Right ventricle myocardium superior (tissue), 1 donor: ENCODE measurements at regions not wholly inside any gene's neighbourhood (a gene's known extent, or its start where the extent isn't known, plus 50 kb on each side); places are given as distances from the start of the nearest gene placed in this dataset.
"Not testable (repeated sequence)": the region's sequence is repeated elsewhere in the genome, so short reads cannot be mapped to it uniquely, and the experiment has no call there.

Experiments
- ATAC-seq: fragments of 200-7000 bp; cut with Tn5 transposase; one replicate; pipeline ENCODE4 v1.9.1; 2020; ENCODE audit warnings: mild to moderate bottlenecking; ENCODE audit not compliant: poor library complexity
- DNase-seq: peaks from one replicate; pipeline ENCODE4 v3.0.0-alpha.2; 2020
- intact Hi-C: fragments of 100-400 bp; cut with DNase I; formaldehyde crosslinking; loops from one replicate; pipeline ENCODE4 v1.11.2; 2022
- donor health status: DM: no; HTN: yes; CAD: no; lungs with severe emphysema.

- ATAC-seq, result no peak
- intact Hi-C loops, result no loop called here
- no peak for DNase-seq
These were observed 241.9 kb upstream of the MOCS1 start for GRCh38 chr6:40176152-40176551.

DNA sequence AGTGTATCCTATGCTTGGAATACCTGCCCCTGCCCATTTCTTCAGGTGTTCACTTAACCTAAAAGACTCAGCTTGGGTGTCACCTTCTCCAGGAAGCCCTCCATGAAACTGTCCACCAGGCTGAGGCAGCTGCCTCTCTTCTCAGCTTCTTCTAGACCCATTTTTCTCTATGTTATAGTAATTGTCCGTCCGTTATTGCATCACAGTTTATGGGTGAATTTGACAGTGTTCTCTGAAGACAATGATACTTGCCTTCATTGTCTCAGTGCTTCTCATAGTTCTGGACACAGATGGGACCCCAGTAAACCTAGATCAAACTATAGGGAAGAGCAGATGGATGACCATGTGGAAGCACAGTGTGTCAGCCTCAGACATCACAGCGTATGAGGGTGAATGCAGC, 238.0 kb upstream of the MOCS1 start:
- intact Hi-C loops, result no loop called here
- no peak for DNase-seq
- ATAC-seq, result no peak

DNA sequence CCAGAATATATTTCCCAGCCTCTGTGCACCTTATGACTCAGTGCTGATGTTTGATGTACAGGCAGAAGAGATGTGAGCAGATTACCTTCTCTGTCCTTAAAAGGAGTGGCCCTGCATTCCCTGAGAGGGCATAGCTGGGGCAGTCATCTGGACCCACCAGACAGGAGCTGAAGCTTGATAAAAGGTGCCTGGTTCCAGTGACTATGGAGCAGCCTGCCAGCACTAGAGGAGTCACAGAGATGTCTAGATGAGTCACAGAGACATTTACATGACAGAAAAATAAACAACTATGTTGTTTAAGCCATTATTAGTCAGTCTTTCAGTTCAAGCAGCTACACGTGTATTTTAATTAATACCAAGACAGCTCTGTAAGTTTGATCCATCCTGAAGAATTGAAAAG, 237.1 kb upstream of the MOCS1 start:
- DNase-seq (no peak), ATAC-seq (no peak)
- intact Hi-C loops, result no loop called here

- ATAC-seq (no peak), DNase-seq (no peak)
- intact Hi-C loops, result no loop called here
These were observed 236.6 kb upstream of the MOCS1 start for GRCh38 chr6:40170856-40171255.

DNA sequence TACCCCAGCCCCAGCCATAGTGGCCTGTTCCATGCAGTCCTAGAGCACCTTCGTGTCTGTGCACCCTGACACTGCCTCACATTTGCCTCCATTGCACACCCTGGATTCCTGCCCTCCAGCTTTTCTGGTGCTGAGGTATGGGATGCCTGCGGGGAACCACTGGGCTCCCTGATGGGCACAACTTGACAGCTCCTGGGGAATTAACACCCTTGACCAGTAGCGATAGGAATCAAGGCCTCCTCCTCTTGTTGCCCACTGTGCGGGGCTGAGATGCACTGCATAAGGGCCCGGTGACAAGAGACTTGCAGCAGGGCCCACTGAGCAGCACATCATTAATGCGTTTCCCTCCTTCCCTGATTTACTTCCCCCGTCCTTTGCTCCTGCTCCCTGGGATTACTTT, 235.6 kb upstream of the MOCS1 start:
- no peak for DNase-seq
- intact Hi-C loops, result no loop called here
- ATAC-seq, result no peak

GRCh38 chr6:40166963-40167362, 232.7 kb upstream of the MOCS1 start:
- no peak for DNase-seq
- no peak for ATAC-seq
- intact Hi-C loops, result no loop called here

DNA sequence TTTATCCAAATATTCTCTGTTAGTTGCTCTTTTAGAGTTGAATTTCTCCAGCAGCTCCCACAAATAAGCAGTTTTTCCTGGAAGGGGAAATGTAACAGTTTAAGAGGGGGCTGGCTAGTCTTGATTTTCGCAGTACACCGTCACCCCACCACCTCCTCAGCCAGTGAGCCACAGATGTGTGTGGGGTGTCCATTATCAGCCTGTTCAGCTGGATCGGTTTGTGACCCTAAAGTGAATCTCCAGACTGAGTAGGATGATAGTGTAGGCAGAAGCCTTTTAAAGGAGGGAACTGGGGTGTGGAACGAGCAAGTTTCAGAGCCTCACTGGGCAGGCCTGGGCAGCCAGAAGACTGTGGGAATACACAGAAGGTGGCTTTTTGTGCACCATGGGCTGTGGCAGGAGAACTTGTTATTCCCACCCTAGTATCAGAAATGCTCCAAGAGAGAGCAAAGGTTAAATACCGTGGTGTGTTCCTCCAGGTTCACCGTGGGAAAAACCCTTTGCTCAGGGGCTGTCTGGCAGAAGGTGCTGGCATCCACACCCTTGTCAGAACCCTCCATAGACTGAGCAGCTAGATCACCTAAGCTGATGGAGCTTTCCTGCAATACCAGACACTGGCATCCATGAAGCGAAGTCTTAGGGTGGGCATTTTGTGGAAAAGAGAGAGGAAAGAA, 230.9 kb upstream of the MOCS1 start:
- intact Hi-C loops, result no loop called here
- no peak for ATAC-seq
- no peak for DNase-seq

DNA sequence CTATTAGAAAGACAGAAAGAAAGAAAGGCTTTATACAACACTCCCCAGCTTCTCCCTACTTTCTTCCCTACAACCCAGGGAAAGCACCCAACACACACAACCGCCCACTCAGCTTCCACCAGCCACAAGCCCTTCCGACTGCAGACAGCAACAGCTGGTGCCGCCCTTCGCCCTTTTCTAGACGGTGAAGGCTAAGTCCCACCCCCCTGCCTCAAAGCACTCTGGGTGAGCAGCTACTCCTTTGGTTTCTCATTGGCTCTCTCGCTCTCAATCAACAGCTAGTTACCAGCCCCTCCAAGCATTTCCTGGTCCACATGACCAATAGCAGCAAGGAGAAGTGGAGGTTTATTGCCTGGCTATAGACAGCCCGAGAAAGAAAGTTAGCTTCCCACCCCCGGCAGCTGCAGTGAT, 230.1 kb upstream of the MOCS1 start:
- intact Hi-C loops, result no loop called here
- DNase-seq (no peak), ATAC-seq (no peak)

DNA sequence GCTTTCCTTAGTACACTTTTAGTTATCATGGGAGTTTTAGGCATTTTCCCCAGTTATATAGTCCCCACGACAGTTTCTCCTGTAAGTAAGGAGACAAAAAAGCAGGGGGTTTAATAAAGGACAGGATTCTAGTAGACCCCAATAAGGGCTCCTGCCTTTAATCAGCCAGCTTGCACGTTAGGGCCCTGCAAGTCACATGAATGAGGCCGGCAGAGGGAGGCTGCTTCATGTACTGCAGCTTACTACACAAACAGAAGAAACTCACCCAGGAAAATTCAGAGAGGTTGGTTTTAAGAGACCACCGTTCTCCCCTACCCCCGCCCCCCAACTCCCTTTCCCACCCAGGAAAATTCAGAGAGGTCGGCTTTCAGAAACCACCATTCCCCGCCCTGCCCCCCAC, 229.7 kb upstream of the MOCS1 start:
- intact Hi-C loops, result no loop called here
- DNase-seq, result no peak
- no peak for ATAC-seq

DNA sequence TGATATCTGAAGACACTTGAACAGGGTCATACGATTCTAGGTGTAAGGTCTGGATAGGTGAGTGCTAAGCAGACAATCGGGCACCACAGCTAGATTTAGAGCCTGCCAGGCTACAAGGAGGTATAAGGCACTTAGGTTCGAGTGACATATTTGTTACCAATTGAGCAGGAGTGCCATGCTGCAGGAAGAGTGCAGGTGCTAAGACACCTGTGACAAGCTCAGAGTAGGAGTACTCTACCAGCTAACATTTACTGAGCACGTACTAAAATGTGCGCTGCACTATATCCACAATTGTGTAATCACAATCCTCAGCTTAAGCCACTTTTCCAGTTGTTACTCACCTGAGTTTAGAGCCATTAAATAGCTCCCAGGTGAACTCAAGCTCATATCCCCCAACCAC, 227.8 kb upstream of the MOCS1 start:
- intact Hi-C loops, result no loop called here
- DNase-seq (no peak), ATAC-seq (no peak)

DNA sequence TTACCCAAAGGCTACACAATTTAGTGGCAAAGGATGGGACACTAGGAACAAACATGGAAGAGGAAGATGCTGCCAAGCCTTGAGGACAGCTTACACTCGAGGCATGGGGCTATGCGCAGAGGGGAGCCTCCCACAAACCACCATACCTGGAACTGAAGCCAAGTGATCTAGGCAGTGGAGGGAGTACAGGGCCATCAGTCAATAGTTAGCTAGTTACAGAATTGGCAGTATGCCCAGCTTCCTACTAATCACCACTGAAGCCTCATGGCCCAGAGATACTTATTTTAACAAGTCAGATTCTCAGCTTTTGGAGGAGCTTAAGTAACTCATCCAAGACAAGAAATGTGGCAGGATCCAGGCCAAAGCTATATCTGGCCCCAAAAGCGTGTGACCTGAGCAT, 226.6 kb upstream of the MOCS1 start:
- DNase-seq, result no peak
- no peak for ATAC-seq
- intact Hi-C loops, result no loop called here

DNA sequence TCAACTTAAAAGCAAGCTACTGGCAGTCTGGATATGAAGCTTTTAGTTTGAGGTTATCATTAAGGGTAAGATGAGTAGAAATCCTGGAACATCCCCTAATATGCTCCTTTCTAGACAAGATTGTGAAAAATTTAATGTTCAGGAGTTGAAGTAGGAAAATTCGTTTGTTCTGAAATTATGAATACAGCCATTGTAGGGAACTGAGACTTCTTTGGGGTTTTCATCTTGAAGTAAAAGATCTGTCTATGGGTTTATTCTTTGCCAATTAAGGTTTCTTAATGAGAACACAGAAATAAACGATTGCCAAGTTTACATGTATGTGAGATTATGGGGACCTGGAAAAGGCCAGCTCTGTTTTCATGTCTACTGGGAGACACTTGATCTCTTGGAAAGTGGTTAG, 225.6 kb upstream of the MOCS1 start:
- DNase-seq (no peak), ATAC-seq (no peak)
- intact Hi-C loops, result no loop called here

GRCh38 chr6:40152701-40153436, 218.6 kb upstream of the MOCS1 start:
- DNase-seq (no peak), ATAC-seq (no peak)
- intact Hi-C loops, result no loop called here

DNA sequence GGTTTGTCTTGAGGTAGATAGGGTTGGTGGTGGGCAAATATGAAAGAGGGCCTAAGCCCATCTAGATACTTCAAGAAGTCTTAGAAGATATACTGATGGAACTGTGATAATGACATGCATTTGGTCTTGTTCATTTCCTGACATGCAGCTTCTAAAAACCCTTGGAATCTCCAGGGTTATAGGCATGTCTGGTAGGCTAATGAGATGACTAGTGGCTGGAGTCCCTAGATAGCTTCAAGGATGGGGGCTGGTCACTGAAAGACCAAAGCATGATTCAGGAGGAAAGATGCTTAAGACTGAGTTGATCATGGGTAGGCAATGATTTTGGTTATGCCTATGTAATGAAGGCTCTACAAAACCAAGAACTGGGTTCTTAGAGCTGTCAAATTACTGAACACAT, 217.9 kb upstream of the MOCS1 start:
- no peak for DNase-seq
- intact Hi-C loops, result no loop called here
- ATAC-seq, result no peak

DNA sequence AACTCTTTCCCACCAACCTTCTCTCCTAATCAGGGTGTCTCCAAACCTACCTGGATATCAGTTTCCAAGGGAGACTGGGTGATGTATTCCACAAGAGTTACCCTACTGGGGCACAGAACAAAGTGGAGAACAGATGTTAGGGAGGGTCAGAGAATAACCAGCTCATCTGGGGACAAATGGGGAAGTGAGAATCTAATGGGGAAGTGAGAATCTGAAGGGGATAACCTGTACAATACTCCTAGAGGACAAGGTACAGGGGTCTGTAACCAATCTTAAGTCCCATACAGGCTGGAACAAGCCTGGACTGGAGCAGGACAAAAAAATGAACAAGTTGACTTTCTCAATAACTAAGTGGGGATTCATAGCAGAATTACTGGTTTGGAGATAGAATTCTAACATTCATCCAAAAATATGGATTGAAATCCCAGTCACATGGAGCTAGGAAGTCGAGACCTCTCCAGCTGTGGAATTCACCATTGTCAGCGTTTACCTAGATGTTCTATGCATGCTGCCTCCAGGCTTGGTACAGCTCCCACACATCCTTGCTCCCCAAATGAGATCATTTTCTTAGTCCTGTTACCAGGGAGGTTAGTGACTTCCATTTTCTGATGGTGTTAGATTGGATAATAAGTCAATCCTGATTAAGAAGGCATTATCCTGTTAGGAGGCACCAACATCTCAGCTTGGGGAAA, 214.8 kb upstream of the MOCS1 start:
- DNase-seq, result no peak
- intact Hi-C loops, result no loop called here
- no peak for ATAC-seq

- intact Hi-C loops, result no loop called here
- ATAC-seq (no peak), DNase-seq (no peak)
These were observed 212.6 kb upstream of the MOCS1 start for GRCh38 chr6:40146902-40147301.

- intact Hi-C loops, result no loop called here
- ATAC-seq (no peak), DNase-seq (no peak)
These were observed 205.2 kb upstream of the MOCS1 start for GRCh38 chr6:40139447-40139846.

DNA sequence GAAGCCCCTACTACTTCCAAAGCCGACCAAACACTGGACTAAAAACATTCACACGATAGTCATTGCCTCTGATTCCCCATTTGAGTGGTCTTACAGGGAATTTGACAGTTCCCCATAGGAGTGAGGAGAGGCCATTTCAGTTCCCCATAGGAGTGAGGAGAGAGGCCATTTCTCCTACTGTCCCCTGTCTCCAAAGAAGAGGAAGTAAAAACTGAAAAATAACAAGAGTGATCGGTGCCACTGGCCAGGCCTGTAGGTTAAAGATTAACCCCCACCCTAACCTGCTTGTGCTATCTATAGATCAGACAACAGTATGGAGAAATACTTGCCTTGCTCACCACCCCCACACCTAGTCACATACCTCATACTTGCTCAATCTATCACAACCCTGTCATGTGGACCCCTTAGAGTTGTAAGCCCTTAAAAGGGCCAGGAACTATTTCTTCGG, 204.0 kb upstream of the MOCS1 start:
- intact Hi-C loops, result no loop called here
- DNase-seq (no peak), ATAC-seq (no peak)

DNA sequence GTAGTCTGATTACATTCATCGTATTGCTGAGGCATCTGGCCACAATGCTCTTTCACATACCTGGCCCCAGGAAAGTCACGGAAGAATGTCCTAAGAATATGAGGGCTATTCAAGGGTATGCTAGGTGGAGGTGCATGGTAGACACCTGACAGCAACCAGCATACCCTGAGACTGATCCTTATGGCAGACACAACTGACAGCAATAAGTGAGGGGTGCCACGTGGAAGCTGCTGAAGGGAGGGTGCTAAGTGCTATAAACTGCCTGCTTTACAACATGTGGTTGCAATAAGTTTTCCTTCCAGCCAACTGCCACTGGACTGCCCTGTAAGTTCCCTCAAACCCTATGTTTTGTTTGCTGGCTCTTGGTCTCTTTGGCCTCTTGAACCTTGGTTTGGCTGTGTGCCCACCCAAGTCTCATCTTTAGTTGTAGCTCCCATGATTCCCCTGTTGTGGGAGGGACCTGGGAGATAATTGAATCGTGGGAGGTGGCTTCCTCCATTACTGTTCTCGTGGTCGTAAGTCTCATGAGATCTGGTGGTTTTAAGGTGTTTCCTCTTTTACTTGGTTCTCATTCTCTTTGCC, 201.3 kb upstream of the MOCS1 start:
- intact Hi-C loops, result no loop called here
- DNase-seq (no peak), ATAC-seq (no peak)

DNA sequence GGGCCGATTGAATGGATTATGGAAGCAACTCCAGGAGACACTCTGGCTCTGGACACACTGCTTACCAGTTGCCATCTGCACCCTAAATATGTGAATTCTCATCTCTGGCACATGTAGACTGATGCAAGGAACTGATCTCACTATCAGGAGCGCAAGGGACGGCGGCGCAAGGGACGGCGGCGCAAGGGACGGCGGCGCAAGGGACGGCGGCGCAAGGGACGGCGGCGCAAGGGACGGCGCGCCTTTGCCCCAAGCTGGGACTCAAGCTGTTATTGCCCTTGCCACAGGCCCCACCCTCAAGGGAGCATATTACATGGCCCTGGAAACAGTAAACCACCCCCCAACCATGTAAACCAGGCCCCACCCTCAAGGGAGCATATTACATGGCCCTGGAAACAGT, 199.7 kb upstream of the MOCS1 start:
- ATAC-seq, DNase-seq: not testable (repeated sequence)

More for the DNA sequence above, 199.7 kb upstream of the MOCS1 start:
- intact Hi-C loops, result not testable (repeated sequence)
